Heart left ventricle (tissue), 16 donors: ENCODE measurements at regions not wholly inside any gene's neighbourhood (a gene's known extent, or its start where the extent isn't known, plus 50 kb on each side); places are given as distances from the start of the nearest gene placed in this dataset.

ENCODE experiments used
- ATAC-seq, 4 donors: fragments of 200-7000 bp; cut with Tn5 transposase; one replicate each; pipeline ENCODE4 v1.9.1; 2020 to 2022; ENCODE audit warnings: moderate library complexity in 4 of 4, mild to moderate bottlenecking in 3 of 4, moderate number of reproducible peaks in 1 of 4
- DNase-seq, 5 donors: peaks; one replicate each; pipeline ENCODE4 v3.0.0-alpha.2; 2020
- H3K27ac ChIP-seq, 12 donors: fragments of 200-600 bp; sonication (generic) in 4 of 12; one replicate each; pipeline versions ENCODE4 v1.5.0 to v1.8.0; 2016 to 2022; ENCODE audit warnings: mild to moderate bottlenecking in 2 of 12
- H3K27me3 ChIP-seq, 9 donors: fragments of 200-600 bp; sonication (generic) in 2 of 9; one replicate each; pipeline versions ENCODE4 v1.5.1 to v1.8.0; 2016 to 2022; ENCODE audit warnings: mild to moderate bottlenecking in 3 of 9
- H3K36me3 ChIP-seq, 9 donors: fragments of 200-600 bp; sonication (generic) in 2 of 9; one replicate each; pipeline versions ENCODE4 v1.5.0 to v1.8.0; 2018 to 2022; ENCODE audit warnings: mild to moderate bottlenecking in 2 of 9
- H3K4me1 ChIP-seq, 12 donors: fragments of 200-600 bp; sonication (generic) in 4 of 12; one replicate each; pipeline versions ENCODE4 v1.5.0 to v1.8.0; 2016 to 2022; ENCODE audit warnings: mild to moderate bottlenecking in 3 of 12
- H3K4me3 ChIP-seq, 12 donors: fragments of 200-600 bp; sonication (generic) in 4 of 12; one replicate each; pipeline versions ENCODE4 v1.5.0 to v1.8.0; 2017 to 2022; ENCODE audit warnings: mild to moderate bottlenecking in 9 of 12, moderate library complexity in 4 of 12
- H3K9me3 ChIP-seq, 12 donors: fragments of 200-600 bp; sonication (generic) in 4 of 12; one replicate each; pipeline versions ENCODE4 v1.5.0 to v1.8.0; 2016 to 2022; ENCODE audit warnings: mild to moderate bottlenecking in 1 of 12
- POLR2A ChIP-seq, 2 donors: fragments of 450-650 bp; IDR thresholded peaks; one replicate each; pipeline ENCODE4 v1.6.1; 2017; ENCODE audit warnings: antibody characterized with exemption in 2 of 2, mild to moderate bottlenecking in 2 of 2, moderate library complexity in 2 of 2
- WGBS, 4 donors: extraction: QIAGEN DNeasy Blood & Tissue Kit in 2 of 4; methylation state at CpG; one replicate each; pipeline versions ENCODE4 v1.1.5 to v1.1.7; 2013 to 2018; 5-methylcytosine and 5-hydroxymethylcytosine counted together
- intact Hi-C, 10 donors: fragments of 100-400 bp; cut with DNase I; formaldehyde crosslinking; loops; one replicate each; pipeline versions ENCODE4 v1.11.1 to v1.14.2; 2022
- TF ChIP-seq, protein P1 (sequence below), 12 donors: fragments of 200-600 bp; sonication (generic) in 4 of 12; IDR thresholded peaks; one replicate each; pipeline versions ENCODE4 v1.5.0 to v1.8.0; 2018 to 2022; ENCODE audit warnings: antibody characterized with exemption in 12 of 12, mild to moderate bottlenecking in 5 of 12
- donor health status: ischemic (EF 13 %, LVEDD 7.1; RV severe dilation, severe dysfunction).
- donor health status: healthy with polysubstance abuse.
- donor health status: DM: no; HTN: yes; CAD: no.
- donor health status: DM: no; HTN: no; CAD: no.
- donor health status: ischemic (EF 25% LVEDD 6.9; RV normal size, moderate dysfunction).
- donor health status: ischemic (EF 25% LVEDD 5.7; RV mildly dilated, moderate dysfunction).
- donor health status: healthy.
- donor health status: DM: yes; HTN: yes; CAD: no.
- donor health status: ischemic (EF 35%, LVEDD 5.7; RV mildly dilated, moderate dysfunction).
- donor health status: nonischemic (EF 11% LVEDD 7.7; RV severe dilation, severe dysfunction).
- donor health status: DM: yes; HTN: yes; CAD: no.
- donor health status: PGD.
- donor health status: ischemic (EF 29% LVEDD 5.4; RV normal size, mild dysfunction).
- donor health status: nonischemic (EF 23%, LVEDD 6.1; RV moderate dilation, normal function).

DNA sequence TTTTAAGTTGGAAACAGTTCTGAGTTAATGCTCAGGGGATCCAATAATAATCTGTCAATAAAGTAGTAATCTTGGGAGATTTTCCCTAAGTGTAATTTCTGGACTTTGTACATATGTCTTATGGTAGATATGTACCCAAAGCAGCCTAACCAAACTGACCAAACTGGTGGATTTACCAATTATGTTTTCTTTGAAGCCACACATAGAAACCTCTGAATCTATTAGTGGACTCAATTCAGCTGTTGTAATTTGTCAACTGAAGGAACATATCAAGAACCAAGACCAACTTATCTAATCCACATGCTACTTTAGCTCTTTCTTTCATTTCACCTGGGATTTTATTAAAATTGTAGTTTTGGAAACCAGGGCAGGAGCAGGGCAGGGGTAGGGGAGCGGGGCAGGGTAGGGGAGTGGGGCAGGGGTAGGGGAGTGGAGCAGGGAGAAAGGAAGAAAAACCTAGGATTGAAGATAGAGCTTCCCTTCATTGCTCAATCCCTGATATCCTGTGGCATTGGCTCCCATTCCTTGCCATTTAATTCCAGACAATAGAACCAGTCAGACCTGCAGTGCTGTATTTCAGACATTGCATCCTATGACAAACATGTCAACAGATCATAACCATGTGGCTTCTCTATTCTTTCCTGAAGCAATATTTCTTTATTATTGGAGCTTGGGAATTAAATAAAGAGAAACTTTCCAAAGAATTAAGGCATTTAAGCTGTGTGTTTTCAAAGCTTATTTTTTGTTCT lies 101.8 kb downstream of the NFKBIZ start:
- peak in 2 of 4 donors; percentile 70 to 76 for ATAC-seq
- Histone ChIP-seq H3K27me3 (no peaks in the 10 kb centered on the region), H3K36me3 (no peaks in the 10 kb centered on the region), H3K9me3 (no peaks in the 10 kb centered on the region), H3K27ac (peak overlapping the region in 4 of 12 donors; percentile 11 to 69 (median 52)), H3K4me3 (no peak overlapping the region), H3K4me1 (peaks cover 0 to 7% (median 0%) of the 10 kb centered on the region in 12 donors)
- DNase-seq: no peak
- intact Hi-C loops: no loop called here
- TF ChIP-seq, protein P1, sequence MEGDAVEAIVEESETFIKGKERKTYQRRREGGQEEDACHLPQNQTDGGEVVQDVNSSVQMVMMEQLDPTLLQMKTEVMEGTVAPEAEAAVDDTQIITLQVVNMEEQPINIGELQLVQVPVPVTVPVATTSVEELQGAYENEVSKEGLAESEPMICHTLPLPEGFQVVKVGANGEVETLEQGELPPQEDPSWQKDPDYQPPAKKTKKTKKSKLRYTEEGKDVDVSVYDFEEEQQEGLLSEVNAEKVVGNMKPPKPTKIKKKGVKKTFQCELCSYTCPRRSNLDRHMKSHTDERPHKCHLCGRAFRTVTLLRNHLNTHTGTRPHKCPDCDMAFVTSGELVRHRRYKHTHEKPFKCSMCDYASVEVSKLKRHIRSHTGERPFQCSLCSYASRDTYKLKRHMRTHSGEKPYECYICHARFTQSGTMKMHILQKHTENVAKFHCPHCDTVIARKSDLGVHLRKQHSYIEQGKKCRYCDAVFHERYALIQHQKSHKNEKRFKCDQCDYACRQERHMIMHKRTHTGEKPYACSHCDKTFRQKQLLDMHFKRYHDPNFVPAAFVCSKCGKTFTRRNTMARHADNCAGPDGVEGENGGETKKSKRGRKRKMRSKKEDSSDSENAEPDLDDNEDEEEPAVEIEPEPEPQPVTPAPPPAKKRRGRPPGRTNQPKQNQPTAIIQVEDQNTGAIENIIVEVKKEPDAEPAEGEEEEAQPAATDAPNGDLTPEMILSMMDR (IDR thresholded peaks at IDR 0.05): no peak
- no peak for TF ChIP-seq POLR2A (IDR thresholded peaks at IDR 0.05)
- WGBS, 4 donors: 92 to 100% (median 95%) methylated on average over 1 of the region's 1 CpG

- Histone ChIP-seq H3K9me3 (no peaks in the 10 kb centered on the region), H3K36me3 (no peaks in the 10 kb centered on the region), H3K4me3 (no peak overlapping the region), H3K27me3 (no peaks in the 10 kb centered on the region), H3K27ac (no peak overlapping the region), H3K4me1 (peaks cover 0 to 7% (median 0%) of the 10 kb centered on the region in 12 donors)
- ATAC-seq (no peak), DNase-seq (no peak)
- intact Hi-C loops: no loop called here
- TF ChIP-seq, protein P1 (IDR thresholded peaks at IDR 0.05): no peak
- no peak for TF ChIP-seq POLR2A (IDR thresholded peaks at IDR 0.05)
- 66 to 73% (median 69%) methylated on average over 6 of the region's 6 CpGs for WGBS, 4 donors
Measured at GRCh38 chr3:101954361-101954760, 105.0 kb downstream of the NFKBIZ start.

DNA sequence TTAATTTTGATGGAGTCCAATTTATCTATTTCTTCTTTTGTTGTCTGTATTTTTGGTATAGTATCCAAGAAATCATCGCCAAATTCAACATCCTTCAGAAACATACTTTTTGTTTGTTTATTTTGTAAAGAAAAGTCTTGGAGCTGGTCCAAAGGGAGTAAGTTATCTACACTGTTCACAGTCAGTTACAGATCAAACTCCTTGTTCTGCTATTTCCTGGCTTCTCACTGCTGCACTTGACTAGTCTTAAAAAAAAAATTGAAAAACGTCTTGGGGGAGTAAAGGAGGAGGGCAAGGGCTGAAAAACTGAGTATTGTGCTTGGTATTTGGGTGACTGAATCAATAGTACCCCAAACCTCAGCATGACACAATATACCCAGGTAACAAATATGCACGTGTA lies 105.6 kb downstream of the NFKBIZ start:
- ATAC-seq (no peak), DNase-seq (no peak)
- no peak overlapping the region for H3K4me3 ChIP-seq
- H3K4me1 ChIP-seq: peaks cover 0 to 4% (median 0%) of the 10 kb centered on the region in 12 donors
- H3K27me3 ChIP-seq: no peaks in the 10 kb centered on the region
- TF ChIP-seq, protein P1 (IDR thresholded peaks at IDR 0.05): no peak
- H3K27ac ChIP-seq: no peak overlapping the region
- 32 to 46% (median 39%) methylated on average over 3 of the region's 3 CpGs for WGBS, 4 donors
- H3K36me3 ChIP-seq: no peaks in the 10 kb centered on the region
- peaks cover 0 to 2% (median 0%) of the 10 kb centered on the region in 12 donors for H3K9me3 ChIP-seq
- intact Hi-C loops: no loop called here

- no peaks in the 10 kb centered on the region for H3K27me3 ChIP-seq
- DNase-seq (no peak), ATAC-seq (no peak)
- WGBS, 4 donors: 35 to 52% (median 40%) methylated on average over 1 of the region's 1 CpG
- H3K36me3 ChIP-seq: no peaks in the 10 kb centered on the region
- no peak overlapping the region for H3K27ac ChIP-seq
- TF ChIP-seq, protein P1 (IDR thresholded peaks at IDR 0.05): no peak
- intact Hi-C loops: no loop called here
- no peaks in the 10 kb centered on the region for H3K4me1 ChIP-seq
- H3K9me3 ChIP-seq: peaks cover 0 to 12% (median 0%) of the 10 kb centered on the region in 12 donors
- H3K4me3 ChIP-seq: no peak overlapping the region
Measured at GRCh38 chr3:101962055-101962454, 112.7 kb downstream of the NFKBIZ start.
